ENCODE measurements at regions not wholly inside any gene's neighbourhood (a gene's known extent, or its start where the extent isn't known, plus 50 kb on each side); places are given as distances from the start of the nearest gene placed in this dataset.

DNA sequence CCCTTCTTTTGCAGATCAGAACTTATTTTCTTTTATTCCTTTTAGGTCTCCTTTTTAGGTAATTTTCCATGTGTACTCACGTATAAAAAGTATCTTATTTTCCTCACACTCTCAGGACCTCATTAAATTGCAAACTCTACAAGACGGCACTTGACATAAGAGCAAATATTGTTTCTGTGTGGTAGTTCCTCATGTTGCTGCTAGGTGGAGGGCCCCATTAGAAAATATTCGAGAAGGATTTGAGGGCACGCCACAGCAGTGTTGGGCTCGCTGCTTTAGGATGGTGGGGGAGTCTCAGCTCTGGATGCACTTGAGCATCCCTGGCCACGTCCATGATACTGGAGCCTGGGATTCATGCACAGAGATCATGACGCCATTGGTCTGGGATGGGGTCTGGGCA lies 64.9 kb upstream of the ZFP64 start:
- TF ChIP-seq, protein P1, sequence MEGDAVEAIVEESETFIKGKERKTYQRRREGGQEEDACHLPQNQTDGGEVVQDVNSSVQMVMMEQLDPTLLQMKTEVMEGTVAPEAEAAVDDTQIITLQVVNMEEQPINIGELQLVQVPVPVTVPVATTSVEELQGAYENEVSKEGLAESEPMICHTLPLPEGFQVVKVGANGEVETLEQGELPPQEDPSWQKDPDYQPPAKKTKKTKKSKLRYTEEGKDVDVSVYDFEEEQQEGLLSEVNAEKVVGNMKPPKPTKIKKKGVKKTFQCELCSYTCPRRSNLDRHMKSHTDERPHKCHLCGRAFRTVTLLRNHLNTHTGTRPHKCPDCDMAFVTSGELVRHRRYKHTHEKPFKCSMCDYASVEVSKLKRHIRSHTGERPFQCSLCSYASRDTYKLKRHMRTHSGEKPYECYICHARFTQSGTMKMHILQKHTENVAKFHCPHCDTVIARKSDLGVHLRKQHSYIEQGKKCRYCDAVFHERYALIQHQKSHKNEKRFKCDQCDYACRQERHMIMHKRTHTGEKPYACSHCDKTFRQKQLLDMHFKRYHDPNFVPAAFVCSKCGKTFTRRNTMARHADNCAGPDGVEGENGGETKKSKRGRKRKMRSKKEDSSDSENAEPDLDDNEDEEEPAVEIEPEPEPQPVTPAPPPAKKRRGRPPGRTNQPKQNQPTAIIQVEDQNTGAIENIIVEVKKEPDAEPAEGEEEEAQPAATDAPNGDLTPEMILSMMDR (IDR thresholded peaks at IDR 0.05 in 2 of 3, conservative IDR thresholded peaks at IDR 0.05 in 1 of 3; ENCODE audit: control insufficient read depth in 2 of 3, extremely low read depth in 1 of 3, insufficient read depth in 1 of 3, low read depth in 3 of 3, low read length in 3 of 3) = no peak
- TF ChIP-seq ZNF274 (IDR thresholded peaks at IDR 0.05; ENCODE audit: insufficient read depth, insufficient read length) (no peak), POLR2AphosphoS5 (IDR thresholded peaks at IDR 0.05; ENCODE audit: low read length) (no peak), SP1 (IDR thresholded peaks at IDR 0.05; ENCODE audit: low read depth, low read length) (no peak), ZNF384 (IDR thresholded peaks at IDR 0.05; ENCODE audit: borderline replicate concordance, low read depth, low read length) (no peak), JUNB (IDR thresholded peaks at IDR 0.05) (no peak)
- TF ChIP-seq, protein P2, sequence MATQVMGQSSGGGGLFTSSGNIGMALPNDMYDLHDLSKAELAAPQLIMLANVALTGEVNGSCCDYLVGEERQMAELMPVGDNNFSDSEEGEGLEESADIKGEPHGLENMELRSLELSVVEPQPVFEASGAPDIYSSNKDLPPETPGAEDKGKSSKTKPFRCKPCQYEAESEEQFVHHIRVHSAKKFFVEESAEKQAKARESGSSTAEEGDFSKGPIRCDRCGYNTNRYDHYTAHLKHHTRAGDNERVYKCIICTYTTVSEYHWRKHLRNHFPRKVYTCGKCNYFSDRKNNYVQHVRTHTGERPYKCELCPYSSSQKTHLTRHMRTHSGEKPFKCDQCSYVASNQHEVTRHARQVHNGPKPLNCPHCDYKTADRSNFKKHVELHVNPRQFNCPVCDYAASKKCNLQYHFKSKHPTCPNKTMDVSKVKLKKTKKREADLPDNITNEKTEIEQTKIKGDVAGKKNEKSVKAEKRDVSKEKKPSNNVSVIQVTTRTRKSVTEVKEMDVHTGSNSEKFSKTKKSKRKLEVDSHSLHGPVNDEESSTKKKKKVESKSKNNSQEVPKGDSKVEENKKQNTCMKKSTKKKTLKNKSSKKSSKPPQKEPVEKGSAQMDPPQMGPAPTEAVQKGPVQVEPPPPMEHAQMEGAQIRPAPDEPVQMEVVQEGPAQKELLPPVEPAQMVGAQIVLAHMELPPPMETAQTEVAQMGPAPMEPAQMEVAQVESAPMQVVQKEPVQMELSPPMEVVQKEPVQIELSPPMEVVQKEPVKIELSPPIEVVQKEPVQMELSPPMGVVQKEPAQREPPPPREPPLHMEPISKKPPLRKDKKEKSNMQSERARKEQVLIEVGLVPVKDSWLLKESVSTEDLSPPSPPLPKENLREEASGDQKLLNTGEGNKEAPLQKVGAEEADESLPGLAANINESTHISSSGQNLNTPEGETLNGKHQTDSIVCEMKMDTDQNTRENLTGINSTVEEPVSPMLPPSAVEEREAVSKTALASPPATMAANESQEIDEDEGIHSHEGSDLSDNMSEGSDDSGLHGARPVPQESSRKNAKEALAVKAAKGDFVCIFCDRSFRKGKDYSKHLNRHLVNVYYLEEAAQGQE (IDR thresholded peaks at IDR 0.05; ENCODE audit: low read depth, low read length) = no peak

All from GM12878 (cell line).